WI38 (cell line): ENCODE measurements at regions not wholly inside any gene's neighbourhood (a gene's known extent, or its start where the extent isn't known, plus 50 kb on each side); places are given as distances from the start of the nearest gene placed in this dataset.

Source experiments
- H3K4me3 ChIP-seq: 2 replicates; pipeline ENCODE4 v1.5.1; 2011; ENCODE audit warnings: low read depth, mild to moderate bottlenecking, control low read depth, low read length
- TF ChIP-seq, protein P1 (sequence below): IDR thresholded peaks from 2 replicates; pipeline ENCODE4 v1.5.1; 2012; ENCODE audit warnings: low read depth, mild to moderate bottlenecking, control low read depth, low read length

DNA sequence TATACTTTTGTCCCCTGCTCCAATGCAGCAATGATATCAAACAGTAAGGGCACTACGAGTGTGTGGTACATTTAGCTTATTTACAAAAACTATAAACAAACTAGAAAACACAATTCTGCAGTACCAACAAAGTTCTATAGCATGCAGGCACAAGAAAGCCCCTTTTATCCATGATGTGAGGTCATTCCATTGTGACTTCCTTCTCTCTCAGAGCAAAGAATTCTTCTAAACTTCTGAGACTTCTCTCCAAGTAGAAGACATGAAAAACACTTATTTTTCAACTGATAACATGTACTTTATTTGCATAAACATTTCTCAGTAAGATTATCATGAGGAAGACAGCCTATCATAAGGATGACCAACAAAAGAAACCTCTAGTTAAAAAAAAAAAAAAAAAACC, 569.8 kb downstream of the TLE1 start:
- no peak overlapping the region for H3K4me3 ChIP-seq
- TF ChIP-seq, protein P1, sequence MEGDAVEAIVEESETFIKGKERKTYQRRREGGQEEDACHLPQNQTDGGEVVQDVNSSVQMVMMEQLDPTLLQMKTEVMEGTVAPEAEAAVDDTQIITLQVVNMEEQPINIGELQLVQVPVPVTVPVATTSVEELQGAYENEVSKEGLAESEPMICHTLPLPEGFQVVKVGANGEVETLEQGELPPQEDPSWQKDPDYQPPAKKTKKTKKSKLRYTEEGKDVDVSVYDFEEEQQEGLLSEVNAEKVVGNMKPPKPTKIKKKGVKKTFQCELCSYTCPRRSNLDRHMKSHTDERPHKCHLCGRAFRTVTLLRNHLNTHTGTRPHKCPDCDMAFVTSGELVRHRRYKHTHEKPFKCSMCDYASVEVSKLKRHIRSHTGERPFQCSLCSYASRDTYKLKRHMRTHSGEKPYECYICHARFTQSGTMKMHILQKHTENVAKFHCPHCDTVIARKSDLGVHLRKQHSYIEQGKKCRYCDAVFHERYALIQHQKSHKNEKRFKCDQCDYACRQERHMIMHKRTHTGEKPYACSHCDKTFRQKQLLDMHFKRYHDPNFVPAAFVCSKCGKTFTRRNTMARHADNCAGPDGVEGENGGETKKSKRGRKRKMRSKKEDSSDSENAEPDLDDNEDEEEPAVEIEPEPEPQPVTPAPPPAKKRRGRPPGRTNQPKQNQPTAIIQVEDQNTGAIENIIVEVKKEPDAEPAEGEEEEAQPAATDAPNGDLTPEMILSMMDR, result no peak

DNA sequence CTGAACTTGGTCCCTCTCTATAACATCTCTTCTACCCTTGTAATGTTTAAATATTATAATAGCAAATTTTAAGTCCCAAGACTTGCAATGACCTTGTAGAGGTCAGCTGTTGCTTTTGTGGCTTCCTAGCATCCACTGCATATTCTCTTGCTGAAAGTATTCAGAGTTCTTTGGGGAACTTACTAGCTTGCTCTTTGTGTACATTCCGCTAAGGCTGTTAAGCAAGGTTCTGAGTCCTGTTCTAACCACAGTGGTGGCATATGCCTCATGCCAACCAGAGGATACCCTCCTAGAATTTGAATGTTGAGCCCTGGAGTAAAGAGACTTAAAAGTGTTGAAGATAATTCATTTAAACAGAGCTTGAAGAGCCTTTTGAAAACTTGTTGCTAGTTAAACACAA, 570.9 kb downstream of the TLE1 start:
- TF ChIP-seq, protein P1, result no peak
- H3K4me3 ChIP-seq, result no peak overlapping the region

DNA sequence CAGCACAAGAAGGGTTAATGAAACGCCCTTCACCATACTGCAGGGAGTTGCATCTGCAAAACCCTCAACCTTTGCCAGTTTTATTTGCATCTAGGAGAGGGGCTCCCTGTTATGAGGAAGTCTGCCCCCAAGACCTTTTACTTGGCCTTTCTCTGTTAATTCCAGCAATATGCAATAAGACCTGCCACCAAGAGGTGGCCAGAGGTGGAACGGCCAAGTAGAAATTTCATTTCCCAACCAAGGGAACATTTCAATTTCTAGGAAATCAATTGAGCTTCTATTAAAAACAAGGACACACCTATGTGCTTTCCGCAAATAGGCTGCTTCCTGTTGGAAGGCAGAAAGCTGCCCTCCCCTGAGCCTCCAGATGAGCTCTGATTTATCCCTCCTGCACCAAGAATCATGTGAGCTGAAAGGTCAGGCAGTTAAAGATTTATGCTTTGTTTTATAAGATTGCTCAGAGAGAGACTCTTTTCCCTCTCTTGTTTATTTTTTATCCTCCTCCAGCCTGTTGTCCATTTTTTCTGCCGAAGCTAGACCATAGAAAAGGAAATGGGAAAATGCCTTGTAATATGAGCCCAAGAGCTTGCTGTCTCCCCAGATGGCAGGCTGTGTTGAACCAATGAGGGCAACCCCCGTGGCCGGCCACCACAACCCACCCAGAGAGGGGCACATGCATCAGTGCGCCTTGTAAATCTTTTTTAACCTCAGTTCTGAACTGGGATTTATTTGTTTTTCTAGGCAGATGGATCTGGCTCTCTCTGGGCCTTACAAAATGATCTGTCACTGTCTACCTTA, 572.8 kb downstream of the TLE1 start:
- no peak overlapping the region for H3K4me3 ChIP-seq
- TF ChIP-seq, protein P1, result no peak

DNA sequence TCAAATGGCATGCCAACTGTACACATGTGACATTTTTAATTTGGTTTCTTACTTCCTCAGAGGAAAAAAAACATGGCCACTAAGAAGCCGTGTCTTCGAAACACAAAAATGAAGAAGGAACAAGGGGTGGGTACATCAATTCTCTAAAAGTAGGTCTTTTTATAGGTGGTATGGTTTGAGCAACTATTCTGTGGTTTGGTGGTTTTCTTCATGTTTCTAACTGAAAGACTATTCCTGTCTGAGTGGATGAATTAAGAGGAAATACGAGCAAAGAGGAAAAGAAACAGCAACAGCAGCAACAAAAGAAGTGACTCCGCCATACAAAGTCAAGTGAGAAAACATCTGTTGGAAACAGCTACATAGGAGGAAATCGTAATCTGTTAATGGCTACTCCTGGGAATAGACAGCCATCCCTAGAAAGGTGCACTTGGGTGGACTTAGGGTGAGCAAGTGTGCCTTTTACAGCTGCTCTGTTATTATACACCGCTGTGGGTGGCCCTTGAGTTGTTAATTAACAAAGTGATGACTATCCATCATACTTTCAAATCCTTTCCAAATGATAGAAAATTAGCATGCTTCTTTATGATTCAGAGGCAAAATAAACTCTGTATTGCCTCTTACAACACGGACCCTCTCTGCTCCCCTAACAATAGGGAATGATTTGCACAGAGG, 575.8 kb downstream of the TLE1 start:
- TF ChIP-seq, protein P1, result no peak

DNA sequence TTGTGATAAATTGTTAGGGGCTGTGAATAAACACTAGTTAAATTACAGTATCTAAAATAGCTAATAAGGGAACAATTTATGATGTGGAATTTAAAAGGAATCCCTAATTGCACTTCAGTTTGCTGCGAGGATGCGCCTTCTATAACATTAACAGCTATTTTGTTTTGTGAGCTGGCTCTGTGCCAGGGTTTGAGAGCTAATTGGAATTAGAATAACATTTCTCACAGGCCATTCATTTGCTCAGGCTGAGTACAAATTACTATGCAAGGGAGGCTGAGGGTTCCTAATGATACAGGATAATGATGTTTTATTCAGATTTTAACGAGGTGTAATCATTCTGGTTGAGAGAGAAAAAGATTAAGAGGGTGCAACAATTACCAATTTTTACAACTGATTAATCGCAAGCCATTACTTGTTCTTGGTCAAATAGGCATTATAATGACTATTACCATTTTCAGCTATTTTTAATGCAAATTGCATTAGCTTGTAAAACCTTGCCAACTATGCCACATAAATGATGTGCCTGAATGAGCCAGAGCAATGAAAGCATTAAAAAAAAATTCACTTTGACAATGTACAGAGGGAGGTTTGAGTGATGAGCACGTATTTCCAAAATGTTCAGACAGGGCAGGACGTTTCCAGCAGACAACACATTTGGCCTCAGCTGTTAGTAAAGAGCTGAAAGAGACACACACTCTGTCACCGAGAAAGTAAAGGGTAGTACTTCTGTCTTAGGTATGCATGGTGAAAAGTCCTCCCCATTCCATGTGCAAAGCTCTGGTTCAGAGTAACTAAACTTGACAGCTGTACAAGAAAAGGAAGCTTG, 576.5 kb downstream of the TLE1 start:
- no peak overlapping the region for H3K4me3 ChIP-seq
- TF ChIP-seq, protein P1, result no peak

More for the DNA sequence above, 575.8 kb downstream of the TLE1 start:
- no peak overlapping the region for H3K4me3 ChIP-seq

DNA sequence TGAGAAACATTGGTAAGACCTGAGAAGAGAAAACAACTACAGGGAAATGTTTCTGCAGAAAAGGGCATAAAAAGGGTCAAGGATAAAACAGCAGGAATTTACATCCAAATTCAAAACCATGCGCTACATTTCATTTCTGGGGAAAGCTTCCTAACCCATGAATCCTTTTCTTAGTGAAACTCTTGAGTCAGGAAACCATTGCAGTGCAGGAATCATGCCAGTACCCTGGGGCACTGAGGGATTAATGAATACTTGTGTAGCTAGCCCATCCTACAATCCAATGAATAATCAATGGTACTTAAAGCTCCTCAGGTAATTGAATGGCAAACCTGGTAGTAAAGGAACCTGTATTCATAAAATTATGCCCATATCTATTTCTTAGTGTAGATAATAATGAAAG, 580.5 kb downstream of the TLE1 start:
- TF ChIP-seq, protein P1, result no peak
- H3K4me3 ChIP-seq, result no peak overlapping the region
